ENCODE measurements at regions not wholly inside any gene's neighbourhood (a gene's known extent, or its start where the extent isn't known, plus 50 kb on each side); places are given as distances from the start of the nearest gene placed in this dataset.

DNA sequence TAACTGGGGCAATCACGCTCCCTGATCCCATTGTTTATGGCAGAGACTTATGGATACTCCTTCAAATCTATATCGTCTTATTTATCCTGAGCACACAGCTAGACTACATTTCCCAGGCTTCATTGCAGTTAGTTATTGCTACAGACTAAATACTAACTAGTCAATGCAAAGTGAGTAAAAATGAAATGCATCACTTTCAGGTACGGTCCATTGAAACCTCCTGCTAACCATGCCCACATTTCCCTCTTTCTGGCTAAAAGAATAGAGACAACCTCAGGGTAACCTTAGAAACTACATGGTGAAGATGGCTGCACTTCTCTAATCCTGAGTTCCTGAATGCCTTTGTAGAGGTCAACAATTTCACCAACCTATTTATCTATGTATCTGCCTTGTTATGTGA is 437.4 kb downstream of the EPHA4 start:
- Mint-ChIP-seq H3K27me3 (ENCODE audit: low read depth) (no peaks in the 10 kb centered on the region), H3K36me3 (ENCODE audit: low read depth) (no peaks in the 10 kb centered on the region), H3K4me3 (no peak overlapping the region), H3K9me3 (no peaks in the 10 kb centered on the region), H3K27ac (no peak overlapping the region), H3K4me1 (ENCODE audit: low read depth) (no peaks in the 10 kb centered on the region)
- DNase-seq (ENCODE audit: low spot score), result no peak

DNA sequence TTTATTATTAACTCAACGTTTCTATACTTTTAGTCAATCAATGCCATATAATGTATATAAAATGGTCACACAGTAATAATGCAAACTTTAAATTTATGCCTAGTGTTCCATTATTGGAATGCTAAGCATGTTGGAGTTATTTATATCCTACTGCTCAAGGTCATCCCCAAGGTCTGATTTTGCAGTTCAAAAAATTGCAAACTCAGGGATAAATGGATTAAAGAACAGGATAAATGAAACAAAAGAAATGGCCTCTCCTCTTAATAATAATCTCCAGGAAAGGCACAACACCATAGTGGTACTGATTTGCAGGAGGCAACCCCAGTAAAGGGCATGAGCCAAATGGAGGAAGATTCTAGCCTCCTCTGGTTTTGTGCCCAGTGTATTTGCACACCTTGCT is 436.4 kb downstream of the EPHA4 start:
- no peaks in the 10 kb centered on the region for H3K27me3 Mint-ChIP-seq (ENCODE audit: low read depth)
- no peaks in the 10 kb centered on the region for H3K9me3 Mint-ChIP-seq
- H3K27ac Mint-ChIP-seq, result no peak overlapping the region
- H3K36me3 Mint-ChIP-seq (ENCODE audit: low read depth), result no peaks in the 10 kb centered on the region
- no peak for DNase-seq (ENCODE audit: low spot score)
- no peak overlapping the region for H3K4me3 Mint-ChIP-seq
- no peaks in the 10 kb centered on the region for H3K4me1 Mint-ChIP-seq (ENCODE audit: low read depth)

DNA sequence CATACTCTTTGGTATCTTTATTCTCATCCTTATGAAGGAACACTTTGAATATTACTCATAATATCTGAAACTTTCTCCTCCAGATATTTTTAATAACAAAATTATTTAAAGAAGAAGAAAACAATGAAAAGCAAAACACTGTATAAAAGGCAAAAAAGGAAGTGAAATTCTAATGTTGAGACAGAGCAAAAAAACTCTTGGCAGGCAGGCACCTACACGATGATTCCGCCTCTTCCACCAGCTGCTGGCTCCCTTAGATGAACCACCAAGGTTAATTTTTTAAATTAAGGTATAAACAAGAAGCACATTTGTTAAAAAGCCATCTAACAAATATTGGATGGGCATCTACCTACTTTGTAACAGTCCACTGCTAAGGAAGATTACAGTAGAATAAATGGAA is 434.7 kb downstream of the EPHA4 start:
- no peak for DNase-seq (ENCODE audit: low spot score)
- Mint-ChIP-seq H3K27ac (no peak overlapping the region), H3K4me3 (no peak overlapping the region), H3K9me3 (no peaks in the 10 kb centered on the region), H3K36me3 (ENCODE audit: low read depth) (no peaks in the 10 kb centered on the region), H3K27me3 (ENCODE audit: low read depth) (no peaks in the 10 kb centered on the region), H3K4me1 (ENCODE audit: low read depth) (no peaks in the 10 kb centered on the region)

- Mint-ChIP-seq H3K4me1 (ENCODE audit: low read depth) (no peaks in the 10 kb centered on the region), H3K36me3 (ENCODE audit: low read depth) (no peaks in the 10 kb centered on the region), H3K27ac (no peak overlapping the region), H3K27me3 (ENCODE audit: low read depth) (no peaks in the 10 kb centered on the region), H3K9me3 (no peaks in the 10 kb centered on the region), H3K4me3 (no peak overlapping the region)
- DNase-seq (ENCODE audit: low spot score), result no peak
Observed at GRCh38 chr2:221142341-221142740, 429.8 kb downstream of the EPHA4 start.

GRCh38 chr2:221143231-221143630 is 428.9 kb downstream of the EPHA4 start:
- Mint-ChIP-seq H3K27me3 (ENCODE audit: low read depth) (no peaks in the 10 kb centered on the region), H3K4me1 (ENCODE audit: low read depth) (no peaks in the 10 kb centered on the region), H3K4me3 (no peak overlapping the region), H3K27ac (no peak overlapping the region), H3K9me3 (no peaks in the 10 kb centered on the region), H3K36me3 (ENCODE audit: low read depth) (no peaks in the 10 kb centered on the region)
- DNase-seq (ENCODE audit: low spot score), result no peak

GRCh38 chr2:221144909-221145308 is 427.2 kb downstream of the EPHA4 start:
- H3K27ac Mint-ChIP-seq, result no peak overlapping the region
- DNase-seq (ENCODE audit: low spot score), result no peak
- H3K4me1 Mint-ChIP-seq (ENCODE audit: low read depth), result no peaks in the 10 kb centered on the region
- H3K9me3 Mint-ChIP-seq, result no peaks in the 10 kb centered on the region
- H3K4me3 Mint-ChIP-seq, result no peak overlapping the region
- no peaks in the 10 kb centered on the region for H3K27me3 Mint-ChIP-seq (ENCODE audit: low read depth)
- H3K36me3 Mint-ChIP-seq (ENCODE audit: low read depth), result no peaks in the 10 kb centered on the region

GRCh38 chr2:221145396-221145795 is 426.7 kb downstream of the EPHA4 start:
- Mint-ChIP-seq H3K27ac (no peak overlapping the region), H3K27me3 (ENCODE audit: low read depth) (no peaks in the 10 kb centered on the region), H3K36me3 (ENCODE audit: low read depth) (no peaks in the 10 kb centered on the region), H3K4me3 (no peak overlapping the region), H3K9me3 (no peaks in the 10 kb centered on the region), H3K4me1 (ENCODE audit: low read depth) (no peaks in the 10 kb centered on the region)
- DNase-seq (ENCODE audit: low spot score), result no peak

DNA sequence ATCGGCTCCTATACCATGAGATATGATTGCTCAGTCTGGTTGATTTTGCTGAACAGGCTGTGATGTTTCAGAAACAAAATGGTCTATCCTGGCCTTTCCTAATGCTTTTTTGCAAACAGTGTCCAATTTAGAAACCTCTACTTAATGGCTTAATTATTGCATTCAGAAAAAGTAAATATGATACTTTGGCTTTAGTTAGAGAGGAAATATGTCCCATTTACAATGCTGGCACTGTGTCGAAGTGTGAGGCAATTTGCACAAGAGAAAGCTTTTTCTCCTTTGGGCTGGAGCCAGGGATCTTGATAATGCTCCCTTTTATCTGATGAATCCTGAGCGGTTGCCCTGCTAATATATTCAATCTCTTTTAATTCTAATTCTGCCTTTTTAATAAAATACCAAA is 418.9 kb downstream of the EPHA4 start:
- DNase-seq (ENCODE audit: low spot score), result no peak
- H3K4me1 Mint-ChIP-seq (ENCODE audit: low read depth), result no peaks in the 10 kb centered on the region
- H3K36me3 Mint-ChIP-seq (ENCODE audit: low read depth), result no peaks in the 10 kb centered on the region
- no peak overlapping the region for H3K4me3 Mint-ChIP-seq
- no peaks in the 10 kb centered on the region for H3K9me3 Mint-ChIP-seq
- H3K27me3 Mint-ChIP-seq (ENCODE audit: low read depth), result no peaks in the 10 kb centered on the region
- H3K27ac Mint-ChIP-seq, result no peak overlapping the region

GRCh38 chr2:221154176-221154575 is 417.9 kb downstream of the EPHA4 start:
- Mint-ChIP-seq H3K9me3 (no peaks in the 10 kb centered on the region), H3K4me3 (no peak overlapping the region), H3K4me1 (ENCODE audit: low read depth) (no peaks in the 10 kb centered on the region), H3K27me3 (ENCODE audit: low read depth) (no peaks in the 10 kb centered on the region), H3K27ac (no peak overlapping the region), H3K36me3 (ENCODE audit: low read depth) (no peaks in the 10 kb centered on the region)
- DNase-seq (ENCODE audit: low spot score), result no peak

GRCh38 chr2:221156062-221156734 is 415.9 kb downstream of the EPHA4 start:
- H3K36me3 Mint-ChIP-seq (ENCODE audit: low read depth), result no peaks in the 10 kb centered on the region

GRCh38 chr2:221161186-221161585 is 410.9 kb downstream of the EPHA4 start:
- Mint-ChIP-seq H3K4me1 (ENCODE audit: low read depth) (no peaks in the 10 kb centered on the region), H3K27ac (no peak overlapping the region), H3K36me3 (ENCODE audit: low read depth) (no peaks in the 10 kb centered on the region), H3K9me3 (no peaks in the 10 kb centered on the region), H3K27me3 (ENCODE audit: low read depth) (no peaks in the 10 kb centered on the region), H3K4me3 (no peak overlapping the region)
- DNase-seq (ENCODE audit: low spot score), result no peak

More at GRCh38 chr2:221156062-221156734, 415.9 kb downstream of the EPHA4 start:
- DNase-seq (ENCODE audit: low spot score), result no peak
- no peak overlapping the region for H3K4me3 Mint-ChIP-seq
- H3K27me3 Mint-ChIP-seq (ENCODE audit: low read depth), result no peaks in the 10 kb centered on the region
- no peak overlapping the region for H3K27ac Mint-ChIP-seq
- no peaks in the 10 kb centered on the region for H3K9me3 Mint-ChIP-seq
- no peaks in the 10 kb centered on the region for H3K4me1 Mint-ChIP-seq (ENCODE audit: low read depth)

GRCh38 chr2:221166292-221166691 is 405.8 kb downstream of the EPHA4 start:
- DNase-seq (ENCODE audit: low spot score), result no peak
- Mint-ChIP-seq H3K36me3 (ENCODE audit: low read depth) (no peaks in the 10 kb centered on the region), H3K4me1 (ENCODE audit: low read depth) (no peaks in the 10 kb centered on the region), H3K4me3 (no peak overlapping the region), H3K27ac (no peak overlapping the region), H3K9me3 (no peaks in the 10 kb centered on the region), H3K27me3 (ENCODE audit: low read depth) (no peaks in the 10 kb centered on the region)

DNA sequence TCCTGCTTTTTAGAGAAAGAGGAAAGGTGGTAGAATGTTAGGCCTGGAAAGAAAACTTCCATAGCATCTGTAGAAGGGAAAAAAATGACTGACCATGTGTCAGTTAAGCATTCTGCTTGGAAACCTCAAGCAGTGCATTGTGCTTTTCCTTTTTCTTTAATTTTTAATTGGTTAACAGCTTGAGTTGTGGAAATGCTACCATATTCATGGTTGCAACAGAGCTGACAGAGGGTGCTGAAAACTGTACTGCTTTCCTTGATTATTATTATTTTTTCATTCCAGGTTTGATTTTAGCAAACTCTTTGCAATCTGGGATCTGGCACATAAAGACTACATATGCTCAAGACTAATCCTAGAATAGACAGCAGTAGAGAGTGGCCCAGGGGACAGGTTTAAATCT is 404.5 kb downstream of the EPHA4 start:
- no peak overlapping the region for H3K4me3 Mint-ChIP-seq
- H3K36me3 Mint-ChIP-seq (ENCODE audit: low read depth), result no peaks in the 10 kb centered on the region
- H3K27me3 Mint-ChIP-seq (ENCODE audit: low read depth), result no peaks in the 10 kb centered on the region
- H3K9me3 Mint-ChIP-seq, result no peaks in the 10 kb centered on the region
- H3K4me1 Mint-ChIP-seq (ENCODE audit: low read depth), result no peaks in the 10 kb centered on the region
- no peak overlapping the region for H3K27ac Mint-ChIP-seq
- DNase-seq (ENCODE audit: low spot score), result no peak

DNA sequence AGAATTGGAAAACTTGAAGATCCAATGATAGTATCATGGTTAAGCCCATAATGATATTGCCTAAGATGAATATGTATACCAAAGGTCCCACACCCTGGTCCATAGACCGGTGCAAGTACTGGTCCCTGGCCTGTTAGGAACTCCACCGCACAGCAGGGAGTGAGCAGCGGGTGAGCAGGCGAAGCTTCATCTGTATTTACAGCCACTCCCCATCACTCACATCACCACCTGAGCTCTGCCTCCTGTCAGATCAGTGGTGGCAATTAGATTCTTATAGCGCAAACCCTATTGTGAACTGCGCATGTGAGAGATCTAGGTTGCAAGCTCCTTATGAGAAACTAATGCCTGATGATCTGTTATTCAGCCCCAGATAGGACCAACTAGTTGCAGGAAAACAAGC is 402.4 kb downstream of the EPHA4 start:
- H3K27ac Mint-ChIP-seq, result no peak overlapping the region
- no peaks in the 10 kb centered on the region for H3K27me3 Mint-ChIP-seq (ENCODE audit: low read depth)
- no peaks in the 10 kb centered on the region for H3K36me3 Mint-ChIP-seq (ENCODE audit: low read depth)
- no peak for DNase-seq (ENCODE audit: low spot score)
- H3K9me3 Mint-ChIP-seq, result no peaks in the 10 kb centered on the region
- no peaks in the 10 kb centered on the region for H3K4me1 Mint-ChIP-seq (ENCODE audit: low read depth)
- H3K4me3 Mint-ChIP-seq, result no peak overlapping the region

- Mint-ChIP-seq H3K4me3 (no peak overlapping the region), H3K4me1 (ENCODE audit: low read depth) (no peaks in the 10 kb centered on the region), H3K27me3 (ENCODE audit: low read depth) (no peaks in the 10 kb centered on the region), H3K27ac (no peak overlapping the region), H3K36me3 (ENCODE audit: low read depth) (no peaks in the 10 kb centered on the region), H3K9me3 (no peaks in the 10 kb centered on the region)
- no peak for DNase-seq (ENCODE audit: low spot score)
Observed at GRCh38 chr2:221170548-221170947, 401.6 kb downstream of the EPHA4 start.

Measured in T-helper 2 cell treated with Interferon-gamma antibody and Interleukin-4, amounts not matched to agents 5 μg/mL and 100 μg/mL, for 36 hours (primary cell).